ENCODE measurements at regions not wholly inside any gene's neighbourhood (a gene's known extent, or its start where the extent isn't known, plus 50 kb on each side); places are given as distances from the start of the nearest gene placed in this dataset.
A peak's percentile ranks its signal among the peaks of the same experiment; 100 is the strongest.
"Not testable (repeated sequence)": the region's sequence is repeated elsewhere in the genome, so short reads cannot be mapped to it uniquely, and the experiment has no call there.

DNA sequence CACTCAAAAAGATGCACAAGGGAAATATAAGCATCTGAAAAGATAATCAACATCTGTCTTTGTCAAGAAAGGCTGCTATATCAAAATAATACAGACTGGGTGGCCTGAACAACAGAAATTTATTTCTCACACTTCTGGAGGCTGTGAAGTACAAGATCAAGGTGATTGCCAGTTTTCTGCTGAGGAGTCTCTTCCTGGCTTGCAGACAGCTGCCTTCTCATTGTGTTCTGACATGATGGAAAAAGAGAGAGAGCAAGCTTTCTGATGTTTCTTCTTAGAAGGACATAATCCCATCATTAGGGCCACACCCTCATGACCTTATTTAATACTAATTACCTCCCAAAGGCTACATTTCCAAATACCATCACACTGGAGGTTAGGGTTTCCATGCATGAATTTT lies 1573.3 kb downstream of the SI start:
- Histone ChIP-seq H3K27ac (no peak overlapping the region), H3K4me1 (no peaks in the 10 kb centered on the region), H3K9me3 (no peaks in the 10 kb centered on the region), H3K4me2 (no peak overlapping the region), H3K4me3 (no peak overlapping the region)
- ATAC-seq = no peak
- no peak for DNase-seq (ENCODE audit: low read depth in 1 of 2, low spot score in 1 of 2)
- TF ChIP-seq HEYL (CRISPR knock-in tag; IDR thresholded peaks at IDR 0.05) (no peak), JUNB (IDR thresholded peaks at IDR 0.05) (no peak), KDM1A (IDR thresholded peaks at IDR 0.05; ENCODE audit: low read depth) (no peak), SMC3 (IDR thresholded peaks at IDR 0.05) (no peak)
- TF ChIP-seq, protein P1, sequence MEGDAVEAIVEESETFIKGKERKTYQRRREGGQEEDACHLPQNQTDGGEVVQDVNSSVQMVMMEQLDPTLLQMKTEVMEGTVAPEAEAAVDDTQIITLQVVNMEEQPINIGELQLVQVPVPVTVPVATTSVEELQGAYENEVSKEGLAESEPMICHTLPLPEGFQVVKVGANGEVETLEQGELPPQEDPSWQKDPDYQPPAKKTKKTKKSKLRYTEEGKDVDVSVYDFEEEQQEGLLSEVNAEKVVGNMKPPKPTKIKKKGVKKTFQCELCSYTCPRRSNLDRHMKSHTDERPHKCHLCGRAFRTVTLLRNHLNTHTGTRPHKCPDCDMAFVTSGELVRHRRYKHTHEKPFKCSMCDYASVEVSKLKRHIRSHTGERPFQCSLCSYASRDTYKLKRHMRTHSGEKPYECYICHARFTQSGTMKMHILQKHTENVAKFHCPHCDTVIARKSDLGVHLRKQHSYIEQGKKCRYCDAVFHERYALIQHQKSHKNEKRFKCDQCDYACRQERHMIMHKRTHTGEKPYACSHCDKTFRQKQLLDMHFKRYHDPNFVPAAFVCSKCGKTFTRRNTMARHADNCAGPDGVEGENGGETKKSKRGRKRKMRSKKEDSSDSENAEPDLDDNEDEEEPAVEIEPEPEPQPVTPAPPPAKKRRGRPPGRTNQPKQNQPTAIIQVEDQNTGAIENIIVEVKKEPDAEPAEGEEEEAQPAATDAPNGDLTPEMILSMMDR (IDR thresholded peaks at IDR 0.05) = no peak
- TF ChIP-seq, protein P2, sequence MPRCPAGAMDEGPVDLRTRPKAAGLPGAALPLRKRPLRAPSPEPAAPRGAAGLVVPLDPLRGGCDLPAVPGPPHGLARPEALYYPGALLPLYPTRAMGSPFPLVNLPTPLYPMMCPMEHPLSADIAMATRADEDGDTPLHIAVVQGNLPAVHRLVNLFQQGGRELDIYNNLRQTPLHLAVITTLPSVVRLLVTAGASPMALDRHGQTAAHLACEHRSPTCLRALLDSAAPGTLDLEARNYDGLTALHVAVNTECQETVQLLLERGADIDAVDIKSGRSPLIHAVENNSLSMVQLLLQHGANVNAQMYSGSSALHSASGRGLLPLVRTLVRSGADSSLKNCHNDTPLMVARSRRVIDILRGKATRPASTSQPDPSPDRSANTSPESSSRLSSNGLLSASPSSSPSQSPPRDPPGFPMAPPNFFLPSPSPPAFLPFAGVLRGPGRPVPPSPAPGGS (IDR thresholded peaks at IDR 0.05) = no peak
- ChIA-PET POLR2A (no interaction called here), CTCF (no interaction called here)
- no peak for FAIRE-seq

DNA sequence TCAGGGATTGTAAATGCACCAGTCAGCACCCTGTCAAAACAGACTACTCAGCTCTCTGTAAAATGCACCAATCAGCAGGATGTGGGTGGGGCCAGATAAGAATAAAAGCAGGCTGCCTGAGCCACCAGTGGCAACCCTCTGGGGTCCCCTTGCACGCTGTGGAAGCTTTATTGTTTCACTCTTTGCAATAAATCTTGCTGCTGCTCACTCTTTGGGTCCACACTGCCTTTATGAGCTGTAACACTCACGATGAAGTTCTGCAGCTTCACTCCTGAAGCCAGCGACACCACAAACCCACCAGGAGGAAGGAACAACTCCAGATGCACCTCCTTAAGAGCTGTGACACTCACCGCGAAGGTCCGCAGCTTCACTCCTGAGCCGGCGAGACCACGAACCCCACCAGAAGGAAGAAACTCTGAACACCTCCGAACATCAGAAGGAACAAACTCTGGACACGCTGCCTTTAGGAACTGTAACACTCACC lies 1578.5 kb downstream of the SI start:
- H3K9me3 ChIP-seq; ATAC-seq; H3K4me1 ChIP-seq; H3K4me3 ChIP-seq; H3K4me2 ChIP-seq; POLR2A ChIA-PET; DNase-seq (ENCODE audit: low read depth in 1 of 2, low spot score in 1 of 2); H3K27ac ChIP-seq; FAIRE-seq: not testable (repeated sequence)
- WGBS (ENCODE audit: missing lambda C conversion rate) = 77% methylated on average over 11 of the region's 11 CpGs
- CTCF ChIA-PET = interaction anchor here (3.6 kb wide), 1 partner anchor 10 kb away, joined by 11 read pairs; no protein-coding TSS in a partner anchor

DNA sequence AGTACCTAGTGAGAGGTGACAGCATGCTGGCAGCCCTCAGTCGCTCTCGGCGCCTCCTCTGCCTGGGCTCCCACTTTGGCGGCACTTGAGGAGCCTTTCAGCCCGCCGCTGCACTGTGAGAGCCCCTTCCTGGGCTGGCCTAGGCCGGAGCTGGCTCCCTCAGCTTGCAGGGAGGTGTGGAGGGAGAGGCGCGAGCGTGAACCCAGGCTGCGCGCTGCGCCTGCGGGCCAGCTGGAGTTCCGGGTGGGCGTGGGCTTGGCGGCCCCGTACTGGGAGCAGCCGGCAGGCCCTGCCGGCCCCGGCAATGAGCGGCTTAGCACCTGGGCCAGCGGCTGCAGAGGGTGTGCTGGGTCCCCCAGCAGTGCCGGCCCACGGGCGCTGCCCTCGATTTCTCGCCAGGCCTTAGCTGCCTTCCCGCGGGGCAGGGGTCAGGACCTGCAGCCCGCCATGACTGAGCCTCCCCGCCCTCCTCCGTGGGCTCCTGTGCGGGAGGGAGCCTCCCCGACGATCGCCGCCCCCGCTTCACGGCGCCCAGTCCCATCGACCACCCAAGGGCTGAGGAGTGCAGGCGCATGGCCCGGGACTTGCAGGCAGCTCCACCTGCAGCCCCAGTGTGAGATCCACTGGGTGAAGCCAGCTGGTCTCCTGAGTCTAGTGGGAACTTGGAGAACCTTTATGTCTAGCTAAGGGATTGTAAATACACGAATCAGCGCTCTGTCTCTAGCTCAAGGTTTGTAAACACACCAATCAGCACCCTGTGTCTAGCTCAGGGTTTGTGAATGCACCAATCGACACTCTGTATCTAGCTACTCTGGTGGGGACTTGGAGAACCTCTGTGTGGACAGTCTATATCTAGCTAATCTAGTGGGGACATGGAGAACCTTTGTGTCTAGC lies 1579.2 kb downstream of the SI start:
- 80% methylated on average over 14 of the region's 47 CpGs for WGBS (ENCODE audit: missing lambda C conversion rate)
- H3K27ac ChIP-seq; POLR2A ChIA-PET; FAIRE-seq; H3K4me2 ChIP-seq; H3K4me1 ChIP-seq; H3K4me3 ChIP-seq; DNase-seq (ENCODE audit: low read depth in 1 of 2, low spot score in 1 of 2); H3K9me3 ChIP-seq; ATAC-seq: not testable (repeated sequence)
- CTCF ChIA-PET = interaction anchor here (3.6 kb wide), 1 partner anchor 9 kb away, joined by 11 read pairs; no protein-coding TSS in a partner anchor

DNA sequence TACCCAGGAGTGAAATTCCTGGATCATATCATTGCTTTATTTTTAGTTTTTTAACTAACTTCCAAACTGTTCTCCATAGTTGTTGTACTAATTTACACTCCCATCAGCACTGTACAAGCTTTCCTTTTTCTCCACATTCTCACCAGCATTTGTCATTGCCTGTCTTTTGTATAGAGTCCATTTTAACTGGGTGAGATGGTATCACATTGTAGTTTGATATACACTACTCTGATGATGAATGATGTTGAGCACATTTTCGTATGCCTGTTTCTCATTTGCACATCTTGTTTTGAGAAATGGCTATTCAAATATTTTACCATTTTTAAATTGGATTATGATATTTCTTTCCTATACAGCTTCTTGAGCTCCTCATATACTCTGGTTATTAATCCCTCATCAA lies 1586.6 kb downstream of the SI start:
- ATAC-seq (no peak), DNase-seq (ENCODE audit: low read depth in 1 of 2, low spot score in 1 of 2) (no peak), FAIRE-seq (no peak)
- Histone ChIP-seq H3K4me1 (no peaks in the 10 kb centered on the region), H3K4me3 (no peak overlapping the region), H3K27ac (no peak overlapping the region), H3K4me2 (no peak overlapping the region), H3K9me3 (no peaks in the 10 kb centered on the region)
- WGBS (ENCODE audit: missing lambda C conversion rate) = 10% methylated on average over 1 of the region's 1 CpG
- TF ChIP-seq POLR2A (IDR thresholded peaks at IDR 0.05; ENCODE audit: low read length) (no peak), RARB (CRISPR knock-in tag; IDR thresholded peaks at IDR 0.05) (no peak), MAZ (IDR thresholded peaks at IDR 0.05; ENCODE audit: borderline replicate concordance, low read depth, low read length) (no peak), HDAC2 (IDR thresholded peaks at IDR 0.05) (no peak)
- TF ChIP-seq, protein P3, sequence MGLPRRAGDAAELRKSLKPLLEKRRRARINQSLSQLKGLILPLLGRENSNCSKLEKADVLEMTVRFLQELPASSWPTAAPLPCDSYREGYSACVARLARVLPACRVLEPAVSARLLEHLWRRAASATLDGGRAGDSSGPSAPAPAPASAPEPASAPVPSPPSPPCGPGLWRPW (IDR thresholded peaks at IDR 0.05) = no peak
- ChIA-PET POLR2A (no interaction called here), CTCF (no interaction called here)

DNA sequence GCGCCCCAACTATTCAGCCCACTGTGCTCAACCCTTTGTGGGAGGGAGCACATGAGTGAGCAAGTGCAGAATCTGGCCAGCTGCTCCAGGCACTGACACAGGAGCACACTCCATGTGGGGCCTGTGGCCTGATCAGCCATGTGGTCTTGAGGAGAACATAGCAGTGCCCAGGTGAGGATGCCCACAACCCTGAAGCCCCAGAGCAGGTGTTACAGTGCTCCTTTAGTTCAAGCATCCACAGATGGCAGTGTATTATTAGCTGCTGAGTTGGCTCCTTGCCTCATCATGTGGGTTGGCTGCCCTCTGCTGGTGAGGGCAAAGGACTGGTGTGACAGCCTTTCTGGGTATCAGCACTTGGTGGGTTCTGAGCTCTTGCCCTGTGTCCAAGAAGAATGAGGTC lies 1588.2 kb downstream of the SI start:
- DNase-seq (ENCODE audit: low read depth in 1 of 2, low spot score in 1 of 2) (peak; percentile 2 to 67), ATAC-seq (peak; percentile 89 to 91), FAIRE-seq (no peak)
- ChIA-PET CTCF (interaction anchor here (0.7 to 1.3 kb wide), 5 partner anchors 10 to 1633 kb away, joined by 3 to 11 read pairs (median 8); no protein-coding TSS in a partner anchor), POLR2A (no interaction called here)
- Histone ChIP-seq H3K4me1 (no peaks in the 10 kb centered on the region), H3K27ac (no peak overlapping the region), H3K4me3 (no peak overlapping the region), H3K9me3 (no peaks in the 10 kb centered on the region), H3K4me2 (no peak overlapping the region)
- peak; percentile 72 to 79 for TF ChIP-seq RAD21 (conservative IDR thresholded peaks at IDR 0.05 in 1 of 2, IDR thresholded peaks at IDR 0.05 in 1 of 2)
- TF ChIP-seq RNF2 (IDR thresholded peaks at IDR 0.05; ENCODE audit: borderline replicate concordance, low read depth) = no peak
- TF ChIP-seq SMC3 (IDR thresholded peaks at IDR 0.05) = peak; percentile 73
- TF ChIP-seq CBX2 (IDR thresholded peaks at IDR 0.05; ENCODE audit: borderline replicate concordance, low read depth) = no peak
- TF ChIP-seq, protein P1 (IDR thresholded peaks at IDR 0.05) = peak; percentile 55
- TF ChIP-seq, protein P3 (IDR thresholded peaks at IDR 0.05) = no peak
- TF ChIP-seq NFE2L2 (conservative IDR thresholded peaks at IDR 0.05; ENCODE audit: low read length) = no peak
- whole genome bisulfite sequencing (ENCODE audit: missing lambda C conversion rate) = 92% methylated on average over 1 of the region's 1 CpG

Data from A549 (cell line).